Glomerular visceral epithelial cell (primary cell): ENCODE measurements at regions not wholly inside any gene's neighbourhood (a gene's known extent, or its start where the extent isn't known, plus 50 kb on each side); places are given as distances from the start of the nearest gene placed in this dataset.

ENCODE experiments used
- DNase-seq: peaks from one replicate; pipeline ENCODE4 v3.0.0-alpha.2; 2016; ENCODE audit errors: extremely low spot score

DNA sequence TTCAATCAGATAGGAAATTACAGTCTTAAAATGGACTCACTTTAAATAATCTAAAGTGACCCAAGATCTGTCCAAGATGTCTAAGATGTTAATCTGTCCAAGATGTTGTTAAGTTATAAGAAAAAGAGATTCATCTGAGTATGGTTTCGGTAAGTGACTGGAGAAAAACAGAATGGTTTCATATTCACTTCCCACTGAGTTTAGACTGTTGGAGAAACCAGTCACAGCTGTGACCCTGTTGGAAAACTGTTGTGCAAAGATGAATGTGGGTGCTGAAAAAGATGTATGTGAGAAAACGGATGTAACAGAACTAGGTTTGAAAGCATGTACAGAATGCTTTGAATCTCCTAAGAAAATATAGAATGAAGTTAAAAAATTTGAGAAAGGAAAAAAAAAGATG is 325.9 kb downstream of the COL12A1 start:
- DNase-seq: no peak

DNA sequence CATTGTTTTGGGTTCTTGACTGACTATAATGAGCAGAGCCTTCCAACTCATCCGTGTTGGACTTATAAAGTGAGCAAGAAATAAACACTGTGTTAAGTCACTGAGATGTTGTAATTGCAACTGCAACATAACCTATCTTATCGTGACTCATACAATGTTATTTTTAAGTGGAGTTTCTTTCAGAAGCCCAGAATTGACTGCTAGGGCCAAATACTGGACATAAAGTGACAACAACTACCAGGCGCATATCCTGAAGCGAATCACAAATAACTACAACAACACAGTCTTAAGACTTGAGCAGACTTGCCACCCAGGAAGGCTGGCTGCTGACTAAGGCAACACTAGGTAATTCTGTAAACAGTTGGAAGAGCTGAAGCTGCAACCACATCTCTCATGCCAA is 326.6 kb downstream of the COL12A1 start:
- no peak for DNase-seq

- no peak for DNase-seq
These were observed 330.7 kb downstream of the COL12A1 start for GRCh38 chr6:74875193-74875592.

- peak; percentile 9 for DNase-seq
These were observed 332.9 kb downstream of the COL12A1 start for GRCh38 chr6:74872754-74873476.

DNA sequence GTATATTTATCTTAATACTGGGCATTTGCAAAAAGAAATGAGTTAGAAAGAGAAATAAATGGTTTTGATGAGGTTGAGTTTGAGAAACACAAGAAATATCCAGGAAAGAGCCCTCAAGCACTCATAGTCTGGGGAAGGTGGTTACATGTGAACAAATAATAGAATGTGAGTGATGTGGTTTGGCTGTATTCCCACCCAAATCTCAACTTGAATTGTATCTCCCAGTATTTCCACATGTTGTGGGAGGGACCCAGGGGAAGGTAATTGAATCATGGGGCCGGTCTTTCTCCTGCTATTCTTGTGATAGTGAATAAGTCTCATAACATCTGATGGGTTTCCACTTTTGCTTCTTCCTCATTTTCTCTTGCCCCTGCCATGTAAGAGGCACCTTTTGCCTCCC is 334.1 kb downstream of the COL12A1 start:
- DNase-seq: peak; percentile 76

DNA sequence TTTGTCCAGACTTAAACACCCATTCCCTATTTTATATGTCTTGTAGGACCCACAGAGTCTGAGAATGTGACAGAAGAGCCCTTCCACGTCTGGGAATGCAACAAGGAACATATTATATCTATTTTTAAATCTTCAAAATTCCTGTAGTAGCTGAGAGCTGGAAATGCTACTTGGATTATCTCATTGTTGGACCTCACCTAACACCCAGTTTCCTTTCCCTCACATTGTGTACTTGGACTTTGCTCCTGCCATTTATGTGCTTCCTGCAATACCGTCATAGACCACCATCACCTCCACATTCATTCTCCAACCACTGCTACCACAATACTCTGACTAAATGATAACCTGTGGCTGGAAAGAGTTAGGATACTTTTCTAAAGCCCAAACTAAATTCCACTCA is 335.4 kb downstream of the COL12A1 start:
- peak; percentile 45 for DNase-seq

GRCh38 chr6:74867291-74867690 is 338.6 kb downstream of the COL12A1 start:
- no peak for DNase-seq

DNA sequence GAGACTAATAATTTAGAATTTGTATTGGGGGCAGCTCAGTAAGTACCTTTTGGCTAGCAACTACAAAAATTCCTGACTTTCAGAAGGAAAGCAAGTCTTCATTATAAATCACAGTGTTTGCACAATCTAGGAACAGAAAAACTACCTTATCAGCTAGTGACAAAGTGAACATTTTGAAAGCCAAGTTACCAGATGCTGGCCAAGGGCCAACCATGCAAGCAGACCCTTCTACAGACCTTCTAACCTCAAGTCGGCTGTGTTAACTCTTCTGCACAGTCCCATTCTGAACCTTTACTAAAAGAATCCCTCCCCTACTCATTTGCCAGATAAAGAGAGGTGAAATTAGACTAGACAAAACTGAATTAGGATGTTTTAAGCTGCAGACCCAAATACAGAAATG is 341.9 kb downstream of the COL12A1 start:
- DNase-seq: no peak

GRCh38 chr6:74860456-74860855 is 345.4 kb downstream of the COL12A1 start:
- no peak for DNase-seq

DNA sequence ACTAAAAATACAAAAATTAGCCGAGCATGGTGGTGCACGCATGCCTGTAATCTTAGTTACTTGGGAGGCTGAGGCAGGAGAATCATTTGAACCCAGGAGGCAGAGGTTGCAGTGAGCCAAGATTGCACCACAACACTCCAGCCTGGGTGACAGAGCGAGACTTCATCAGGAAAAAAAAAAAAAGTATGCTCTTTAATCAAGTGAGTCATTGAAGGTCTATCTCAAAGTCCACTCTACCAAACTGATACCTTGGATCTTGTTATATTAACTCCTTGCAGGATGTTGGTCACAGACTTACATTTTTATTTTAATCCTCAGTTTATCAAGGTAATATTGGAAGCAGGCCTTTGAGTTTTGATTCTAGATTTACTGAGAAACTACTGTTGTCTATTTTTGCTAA is 348.7 kb downstream of the COL12A1 start:
- DNase-seq: no peak

- no peak for DNase-seq
These were observed 351.9 kb downstream of the COL12A1 start for GRCh38 chr6:74853991-74854390.

DNA sequence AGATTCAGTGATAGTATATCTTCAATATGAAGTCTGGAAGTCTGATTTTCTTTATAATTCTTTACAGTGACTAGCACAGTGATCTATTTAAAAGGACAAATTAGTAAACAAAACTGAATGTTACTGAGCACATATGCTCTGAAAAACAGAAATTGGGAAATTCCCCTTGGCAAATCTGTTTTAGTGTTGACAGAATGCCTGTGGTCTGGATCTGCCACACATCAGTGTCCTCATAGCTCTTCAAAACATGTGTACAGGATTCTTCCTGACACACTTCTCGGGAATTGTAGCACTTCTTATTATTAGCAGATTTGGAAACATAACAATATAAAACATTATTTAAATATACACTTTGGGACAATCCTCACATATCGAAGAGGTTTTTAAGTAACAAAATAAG is 354.3 kb downstream of the COL12A1 start:
- no peak for DNase-seq

DNA sequence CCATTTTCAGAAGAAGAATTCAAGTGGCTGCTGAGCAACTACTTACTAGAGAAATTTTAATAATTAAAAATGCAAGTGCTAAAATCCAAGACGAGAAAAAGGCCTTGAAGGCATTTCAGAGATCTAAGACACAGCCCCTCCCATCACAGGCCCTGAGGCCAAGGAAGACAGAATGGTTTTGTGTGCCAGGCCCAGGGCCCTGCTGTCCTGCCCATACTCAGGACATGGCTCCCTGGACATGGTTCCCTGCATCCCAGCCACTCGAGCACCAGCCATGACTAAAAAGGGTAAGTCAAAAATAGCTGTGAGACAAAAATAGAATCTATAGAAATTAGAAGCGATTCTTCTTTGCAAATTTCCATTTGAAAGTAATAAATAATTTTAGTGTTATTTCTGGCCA is 364.9 kb downstream of the COL12A1 start:
- no peak for DNase-seq

DNA sequence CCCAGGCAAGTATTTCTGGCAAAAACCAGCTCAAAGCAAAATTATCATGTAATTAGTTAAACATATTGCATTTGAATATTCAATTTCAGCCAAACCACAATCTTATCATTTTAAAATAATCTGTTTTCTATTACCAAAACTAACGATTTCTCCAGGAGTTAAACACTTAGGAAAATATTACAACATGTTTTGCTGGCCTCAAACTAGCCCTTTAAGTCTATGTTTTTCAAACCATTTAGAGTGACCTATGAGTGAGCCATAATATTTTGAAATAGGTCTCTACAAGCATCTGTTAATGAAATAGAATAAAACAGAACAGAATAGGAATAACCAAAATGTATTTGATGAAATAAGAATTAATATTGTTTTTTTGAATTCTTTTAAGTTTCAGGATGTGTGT is 370.9 kb downstream of the COL12A1 start:
- DNase-seq: no peak

- DNase-seq: no peak
These were observed 379.6 kb downstream of the COL12A1 start for GRCh38 chr6:74826263-74826662.

GRCh38 chr6:74814440-74814839 is 391.4 kb downstream of the COL12A1 start:
- no peak for DNase-seq

DNA sequence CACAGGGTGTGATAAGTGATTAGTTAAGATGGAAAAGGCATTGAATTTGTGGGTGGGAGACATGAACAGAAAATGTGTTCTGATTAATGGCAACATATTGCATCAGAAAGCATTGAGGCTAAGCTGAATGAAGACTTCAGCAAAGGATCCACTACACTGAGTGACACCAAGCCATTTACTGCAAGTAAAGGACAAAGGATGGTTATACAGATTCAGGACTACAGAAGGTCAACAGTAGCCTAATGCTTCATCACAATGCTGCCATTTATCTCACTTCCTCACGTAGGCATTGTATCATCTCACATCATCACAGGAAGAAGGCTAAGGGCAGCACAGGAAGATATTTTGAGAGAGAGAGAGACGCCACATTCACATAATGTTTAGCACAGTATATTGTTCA is 398.2 kb downstream of the COL12A1 start:
- no peak for DNase-seq

DNA sequence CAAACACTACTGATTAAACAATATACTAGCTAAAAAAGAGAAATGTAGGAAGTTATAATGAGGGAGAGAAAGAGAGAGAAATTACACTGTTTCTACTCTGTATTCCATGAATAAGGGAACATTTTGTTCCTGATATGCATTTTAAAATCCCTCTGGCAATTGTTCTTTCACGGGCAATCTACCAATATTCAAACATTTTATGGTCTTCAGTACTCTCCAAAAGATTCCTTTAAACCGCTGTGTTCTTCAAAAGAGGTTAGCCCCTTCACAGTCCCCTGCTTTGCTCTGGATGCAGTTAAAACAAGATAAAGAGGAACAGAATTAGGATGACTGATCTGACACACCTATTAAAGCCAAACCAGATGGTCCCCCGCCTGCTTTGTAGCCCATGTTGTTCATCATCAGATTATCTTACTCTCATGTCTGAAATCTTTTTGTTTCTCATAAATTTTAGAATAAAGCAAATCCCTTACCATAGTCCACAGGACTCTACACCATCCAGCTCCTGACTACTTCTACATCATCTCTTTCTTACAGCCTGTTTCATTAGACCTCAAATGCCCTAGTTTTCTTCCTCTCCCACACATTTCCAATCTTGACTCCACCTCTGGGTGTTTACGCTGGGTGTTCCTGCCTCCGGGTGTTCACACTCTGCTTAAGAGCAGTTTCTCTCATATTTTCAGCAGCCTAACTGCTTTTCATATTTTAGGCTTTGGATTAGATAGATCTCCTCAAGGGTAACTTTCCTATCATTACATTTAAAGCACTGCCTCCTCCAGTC is 399.7 kb downstream of the COL12A1 start:
- DNase-seq: no peak

- no peak for DNase-seq
These were observed 407.6 kb downstream of the COL12A1 start for GRCh38 chr6:74798302-74798701.

DNA sequence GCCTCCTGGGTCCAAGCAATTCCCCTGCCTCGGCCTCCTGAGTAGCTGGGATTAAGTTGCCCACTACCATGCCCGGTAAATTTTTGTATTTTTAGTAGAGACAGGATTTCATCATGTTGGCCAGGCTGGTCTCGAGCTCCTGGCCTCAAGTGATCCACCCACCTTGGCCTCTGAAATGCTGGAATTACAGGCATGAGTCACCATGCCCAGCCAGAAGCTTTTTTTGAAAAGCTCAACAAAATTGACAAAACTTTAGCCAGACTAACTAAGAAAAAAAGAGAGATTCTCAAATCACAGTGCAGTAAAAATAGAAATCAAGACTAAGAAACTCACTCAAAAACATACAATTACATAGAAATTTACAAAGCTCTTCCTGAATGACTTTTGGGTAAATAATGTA is 420.6 kb downstream of the COL12A1 start:
- DNase-seq: no peak

DNA sequence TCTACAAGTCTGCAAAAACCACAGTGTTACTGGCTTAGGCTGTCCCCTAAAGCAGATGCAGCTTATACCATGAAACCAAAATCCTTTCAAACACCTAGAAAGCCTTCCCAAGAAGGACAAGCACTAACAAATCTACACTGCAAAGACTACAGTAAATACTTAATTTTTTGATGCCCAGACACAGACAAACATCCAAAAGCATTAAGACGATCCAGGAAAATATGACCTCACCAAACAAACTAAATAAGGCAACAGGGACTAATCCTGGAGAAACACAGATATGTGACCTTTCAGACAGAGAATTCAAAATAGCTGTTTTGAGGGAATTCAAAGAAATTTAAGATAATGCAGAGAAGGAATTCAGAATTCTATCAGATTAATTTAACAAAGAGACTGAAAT is 423.5 kb downstream of the COL12A1 start:
- DNase-seq: no peak

GRCh38 chr6:74780831-74781230 is 425.0 kb downstream of the COL12A1 start:
- peak; percentile 3 for DNase-seq

- no peak for DNase-seq
These were observed 437.1 kb downstream of the COL12A1 start for GRCh38 chr6:74768738-74769137.
